SU-DHL-6 (cell line): ENCODE measurements at regions not wholly inside any gene's neighbourhood (a gene's known extent, or its start where the extent isn't known, plus 50 kb on each side); places are given as distances from the start of the nearest gene placed in this dataset.
"Not testable (repeated sequence)": the region's sequence is repeated elsewhere in the genome, so short reads cannot be mapped to it uniquely, and the experiment has no call there.

ENCODE experiments used
- H2AFZ ChIP-seq: fragments of 200-600 bp; sonication (generic); 2 replicates; pipeline ENCODE4 v1.6.1; 2014; ENCODE audit warnings: low read depth, mild to moderate bottlenecking, moderate library complexity, mixed read lengths, antibody characterized with exemption, low read length; ENCODE audit not compliant: severe bottlenecking
- H3F3A ChIP-seq: fragments of 200-600 bp; shearing (Covaris generic); 2 replicates; pipeline ENCODE4 v1.6.0; 2016; ENCODE audit warnings: antibody characterized with exemption, mild to moderate bottlenecking; ENCODE audit not compliant: insufficient read depth
- H3K27ac ChIP-seq: fragments of 200-600 bp; sonication (generic); 2 replicates; pipeline ENCODE4 v1.5.1; 2016; ENCODE audit warnings: low read depth, mild to moderate bottlenecking, low read length, moderate library complexity, mixed read lengths
- H3K27me3 ChIP-seq: fragments of 200-600 bp; sonication (generic), shearing (Covaris generic); 2 replicates; pipeline ENCODE4 v1.6.0; 2014; ENCODE audit warnings: mild to moderate bottlenecking, low read length
- H3K36me3 ChIP-seq: fragments of 200-600 bp; sonication (generic); 2 replicates; pipeline ENCODE4 v1.6.1; 2014; ENCODE audit warnings: mild to moderate bottlenecking, low read length, mixed read lengths
- H3K4me2 ChIP-seq: fragments of 300-600, 200-600 bp; shearing (Covaris generic), sonication (generic); 2 replicates; pipeline ENCODE4 v1.6.0; 2014; ENCODE audit warnings: low read length, low read depth, mild to moderate bottlenecking; ENCODE audit not compliant: poor library complexity, severe bottlenecking
- H3K4me3 ChIP-seq: fragments of 200-600 bp; sonication (generic); 2 replicates; pipeline ENCODE4 v1.5.1; 2014; ENCODE audit warnings: antibody characterized with exemption, low read length, mild to moderate bottlenecking, mixed read lengths; ENCODE audit not compliant: insufficient read depth, poor library complexity, severe bottlenecking
- H3K79me2 ChIP-seq: fragments of 200-600 bp; sonication (generic); 2 replicates; pipeline ENCODE4 v1.6.1; 2014; ENCODE audit warnings: mild to moderate bottlenecking, low read length, moderate library complexity; ENCODE audit not compliant: insufficient read depth
- H3K9ac ChIP-seq: fragments of 200-600 bp; sonication (generic); 2 replicates; pipeline ENCODE4 v1.7.0; 2014; ENCODE audit warnings: mild to moderate bottlenecking, low read length
- H3K9me2 ChIP-seq: fragments of 200-600 bp; sonication (generic); replicated peaks from 2 replicates; pipeline ENCODE4 v1.6.1; 2014; ENCODE audit warnings: low read length; ENCODE audit not compliant: insufficient read depth
- H3K9me3 ChIP-seq: fragments of 200-600 bp; sonication (generic); 2 replicates; pipeline ENCODE4 v1.6.1; 2014; ENCODE audit warnings: low read length, mixed read lengths; ENCODE audit not compliant: insufficient read depth
- H4K20me1 ChIP-seq: fragments of 200-600 bp; sonication (generic); 2 replicates; pipeline ENCODE4 v1.6.1; 2014; ENCODE audit warnings: low read depth, mild to moderate bottlenecking, antibody characterized with exemption, low read length, moderate library complexity, mixed read lengths
- CTCF ChIP-seq: fragments of 200-600 bp; sonication (generic); IDR thresholded peaks from one replicate; pipeline ENCODE4 v1.5.1; 2017; ENCODE audit warnings: antibody characterized with exemption, mild to moderate bottlenecking, low read length, moderate library complexity; ENCODE audit not compliant: insufficient read depth, poor library complexity, severe bottlenecking
- EZH2phosphoT487 ChIP-seq: fragments of 200-600 bp; sonication (generic), shearing (Covaris generic); conservative IDR thresholded peaks from 2 replicates; pipeline ENCODE4 v1.6.1; 2018; ENCODE audit warnings: mild to moderate bottlenecking, antibody characterized with exemption, low read length, moderate library complexity, mixed read lengths

- H3F3A ChIP-seq = no peaks in the 10 kb centered on the region
- no peaks in the 10 kb centered on the region for H3K36me3 ChIP-seq
- no peaks in the 10 kb centered on the region for H3K9me3 ChIP-seq
- no peak overlapping the region for H3K4me3 ChIP-seq
- H3K9ac ChIP-seq = no peak overlapping the region
- no peak overlapping the region for H3K27ac ChIP-seq
- no peak overlapping the region for H3K4me2 ChIP-seq
- H3K27me3 ChIP-seq = no peaks in the 10 kb centered on the region
- TF ChIP-seq EZH2phosphoT487 (no peak), CTCF (peak; percentile 72)
- no peaks in the 10 kb centered on the region for H3K9me2 ChIP-seq
- H4K20me1 ChIP-seq = no peaks in the 10 kb centered on the region
- no peak overlapping the region for H2AFZ ChIP-seq
- H3K79me2 ChIP-seq = no peaks in the 10 kb centered on the region
Observed at GRCh38 chr19:30682999-30683536, 310.9 kb downstream of the ZNF536 start.

- Histone ChIP-seq H3K27me3 (no peaks in the 10 kb centered on the region), H3K9ac (no peak overlapping the region), H3K27ac (no peak overlapping the region), H2AFZ (no peak overlapping the region), H3K9me3 (no peaks in the 10 kb centered on the region), H3K9me2 (no peaks in the 10 kb centered on the region), H4K20me1 (no peaks in the 10 kb centered on the region), H3K4me3 (no peak overlapping the region), H3K36me3 (no peaks in the 10 kb centered on the region), H3K4me2 (no peak overlapping the region), H3K79me2 (no peaks in the 10 kb centered on the region), H3F3A (no peaks in the 10 kb centered on the region)
- TF ChIP-seq EZH2phosphoT487 (no peak), CTCF (no peak)
Observed at GRCh38 chr19:30682146-30682998, 310.2 kb downstream of the ZNF536 start.

- no peak overlapping the region for H3K4me2 ChIP-seq
Observed at GRCh38 chr19:30681162-30682100, 309.2 kb downstream of the ZNF536 start.

GRCh38 chr19:30680399-30680798, 308.2 kb downstream of the ZNF536 start:
- not testable (repeated sequence) for H3K79me2 ChIP-seq, H3K27ac ChIP-seq, H4K20me1 ChIP-seq, H3F3A ChIP-seq, H3K4me3 ChIP-seq, H3K27me3 ChIP-seq, H3K9me3 ChIP-seq, H3K9ac ChIP-seq, H3K36me3 ChIP-seq, H3K4me2 ChIP-seq, H2AFZ ChIP-seq, H3K9me2 ChIP-seq

More at GRCh38 chr19:30681162-30682100, 309.2 kb downstream of the ZNF536 start:
- H3K9me3 ChIP-seq = no peaks in the 10 kb centered on the region
- no peaks in the 10 kb centered on the region for H3K36me3 ChIP-seq
- H3F3A ChIP-seq = no peaks in the 10 kb centered on the region
- H2AFZ ChIP-seq = no peak overlapping the region
- no peaks in the 10 kb centered on the region for H3K9me2 ChIP-seq
- H3K9ac ChIP-seq = no peak overlapping the region
- TF ChIP-seq EZH2phosphoT487 (no peak), CTCF (no peak)
- H4K20me1 ChIP-seq = no peaks in the 10 kb centered on the region
- H3K27ac ChIP-seq = no peak overlapping the region
- no peaks in the 10 kb centered on the region for H3K79me2 ChIP-seq
- no peak overlapping the region for H3K4me3 ChIP-seq
- no peaks in the 10 kb centered on the region for H3K27me3 ChIP-seq
